CD4-positive, alpha-beta T cell treated with Interleukin-6 at 100 ng/mL for 8 hours (primary cell): ENCODE measurements at regions not wholly inside any gene's neighbourhood (a gene's known extent, or its start where the extent isn't known, plus 50 kb on each side); places are given as distances from the start of the nearest gene placed in this dataset.

ENCODE experiments used
- DNase-seq: peaks from one replicate; pipeline ENCODE4 v3.0.0-alpha.2; 2020; ENCODE audit warnings: mixed read lengths, low spot score

DNA sequence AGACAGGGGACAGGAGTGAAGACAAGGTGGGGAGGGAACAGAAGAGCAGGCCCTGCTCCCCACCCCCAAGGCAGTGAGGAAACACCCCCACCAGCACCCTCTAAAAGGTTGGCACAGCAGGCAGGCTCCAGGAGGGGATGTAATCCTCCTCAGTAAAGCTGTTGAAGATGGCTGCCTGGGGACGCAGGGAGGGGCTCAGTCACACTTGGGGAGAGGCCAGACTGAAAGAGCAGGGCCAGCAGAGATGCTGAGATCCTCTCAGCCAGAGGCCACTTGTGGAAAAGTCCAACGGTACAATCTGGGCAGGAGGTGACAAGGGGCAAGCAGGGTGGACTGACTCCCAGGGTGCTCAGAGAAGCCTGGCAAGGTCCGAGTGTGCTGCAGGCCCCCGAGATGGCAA, 154.8 kb upstream of the ID2 start:
- DNase-seq = no peak

DNA sequence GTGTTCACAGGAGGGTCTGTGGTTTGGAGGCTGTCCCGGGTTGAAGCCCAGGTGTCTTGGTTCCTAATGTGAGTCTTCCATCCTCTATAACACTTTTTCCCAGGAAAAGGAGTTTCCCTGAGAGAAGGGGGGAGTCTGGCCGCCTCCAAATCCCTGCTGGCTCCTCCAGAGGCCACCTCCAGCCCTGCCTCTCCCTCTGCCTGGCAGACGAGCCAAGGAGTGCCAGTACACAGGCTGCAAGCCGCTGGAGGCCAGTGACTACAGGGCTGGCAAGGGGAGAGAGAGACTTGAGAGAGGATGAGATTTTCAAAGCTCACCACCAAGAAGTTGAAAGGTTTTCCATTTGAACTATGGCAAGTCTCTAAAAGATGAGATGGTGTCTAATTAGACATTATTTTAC, 154.2 kb upstream of the ID2 start:
- no peak for DNase-seq

DNA sequence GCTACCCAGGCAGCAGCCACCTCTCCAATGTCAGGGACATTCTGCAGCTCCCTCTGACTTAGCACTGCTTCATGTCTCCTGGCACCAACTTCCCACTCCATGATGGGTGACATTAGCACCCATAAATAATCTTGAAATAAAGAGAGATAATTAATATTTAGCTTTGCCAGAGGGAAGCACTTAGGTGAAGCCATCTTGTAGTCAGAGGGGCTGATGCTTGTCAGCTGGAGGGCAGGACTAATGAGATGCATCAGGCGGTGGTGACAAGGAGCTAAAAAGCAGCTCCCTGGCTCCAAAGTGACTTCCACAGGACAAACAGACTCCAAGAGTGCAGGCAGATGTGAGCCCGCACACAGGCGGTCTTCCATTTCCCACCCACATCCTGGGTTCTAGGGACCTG, 153.0 kb upstream of the ID2 start:
- DNase-seq = no peak

DNA sequence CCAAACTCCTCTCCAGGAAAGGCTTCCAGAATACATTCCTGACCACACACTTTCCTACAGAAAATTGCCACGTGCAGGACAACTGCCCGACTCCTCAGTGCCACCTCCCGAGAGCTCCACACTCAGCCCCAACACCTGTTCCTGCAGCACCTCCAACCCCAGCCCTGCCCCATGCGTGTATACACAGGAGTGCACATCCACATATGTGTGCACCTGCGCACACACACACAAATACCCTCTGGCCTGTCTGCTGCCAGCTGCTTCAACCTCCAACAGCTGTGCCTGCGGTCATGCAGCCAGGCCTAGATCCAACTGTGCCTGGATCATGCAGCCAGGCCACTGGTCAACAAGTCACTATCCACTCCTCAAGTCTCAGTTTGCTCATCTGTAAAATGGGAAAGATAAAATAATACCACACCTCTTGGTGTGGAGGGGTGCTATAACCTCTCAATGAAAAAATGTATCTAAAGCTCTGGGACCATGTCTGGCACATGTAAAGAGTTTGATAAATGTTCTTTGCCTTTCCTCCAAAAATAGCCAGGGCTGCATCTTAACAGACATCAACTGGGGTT, 152.1 kb upstream of the ID2 start:
- DNase-seq = no peak

- no peak for DNase-seq
Observed at GRCh38 chr2:8531481-8531880, 150.4 kb upstream of the ID2 start.

DNA sequence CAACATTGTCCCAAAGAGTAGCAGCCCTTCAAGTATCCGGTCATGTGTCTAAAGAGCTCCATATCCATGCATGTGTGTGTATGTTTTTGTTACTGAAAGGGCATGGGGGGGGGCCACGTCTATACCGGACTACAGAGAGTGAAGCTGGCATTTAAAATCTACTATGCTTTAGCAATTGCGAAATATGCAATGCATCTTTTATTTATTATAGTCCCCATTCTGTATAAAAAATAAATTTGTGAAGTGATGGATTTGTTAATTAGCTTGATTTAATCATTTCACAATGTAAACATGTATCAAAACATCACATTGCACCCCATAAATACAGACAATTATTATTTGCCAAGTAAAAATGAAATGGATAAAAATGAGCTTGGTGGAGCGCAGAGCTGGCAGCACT, 149.4 kb upstream of the ID2 start:
- no peak for DNase-seq

GRCh38 chr2:8533923-8534322, 147.9 kb upstream of the ID2 start:
- DNase-seq = no peak

DNA sequence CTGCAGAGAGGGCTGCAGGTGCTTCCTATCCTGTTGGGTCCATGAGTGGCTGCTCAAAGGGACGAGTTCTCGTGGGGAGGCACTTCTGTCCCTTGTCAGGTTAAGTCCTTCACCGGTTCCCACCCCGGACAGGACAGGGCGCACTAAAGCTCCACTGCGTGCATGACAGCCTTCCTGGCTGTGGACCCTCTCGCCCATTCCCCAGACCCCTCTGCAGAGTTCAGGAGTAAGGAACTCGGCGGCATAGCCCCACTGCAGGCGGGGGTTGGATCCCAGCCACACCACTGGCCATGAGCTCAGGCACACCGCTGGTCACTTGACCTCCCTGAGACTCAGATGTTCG, 147.5 kb upstream of the ID2 start:
- no peak for DNase-seq

GRCh38 chr2:8534729-8535468, 147.0 kb upstream of the ID2 start:
- no peak for DNase-seq

DNA sequence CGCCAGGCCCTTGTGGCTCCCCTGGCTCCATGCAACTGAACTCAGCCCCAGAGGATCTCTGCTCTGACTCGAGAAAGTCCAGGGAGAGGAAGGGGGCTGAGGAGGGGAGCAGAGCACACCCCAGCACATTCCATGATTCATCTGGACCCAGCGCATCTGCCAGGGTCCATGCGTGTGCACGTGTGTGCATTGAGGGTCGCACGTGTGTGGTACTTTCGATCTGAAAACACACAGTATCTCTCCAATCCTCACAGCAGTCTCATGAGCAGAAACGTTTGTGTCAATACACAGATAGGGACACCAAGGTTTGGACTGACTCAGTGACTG, 146.4 kb upstream of the ID2 start:
- DNase-seq = no peak

GRCh38 chr2:8535821-8536685, 145.8 kb upstream of the ID2 start:
- DNase-seq = no peak

- DNase-seq = no peak
Observed at GRCh38 chr2:8536686-8537561, 144.9 kb upstream of the ID2 start.

DNA sequence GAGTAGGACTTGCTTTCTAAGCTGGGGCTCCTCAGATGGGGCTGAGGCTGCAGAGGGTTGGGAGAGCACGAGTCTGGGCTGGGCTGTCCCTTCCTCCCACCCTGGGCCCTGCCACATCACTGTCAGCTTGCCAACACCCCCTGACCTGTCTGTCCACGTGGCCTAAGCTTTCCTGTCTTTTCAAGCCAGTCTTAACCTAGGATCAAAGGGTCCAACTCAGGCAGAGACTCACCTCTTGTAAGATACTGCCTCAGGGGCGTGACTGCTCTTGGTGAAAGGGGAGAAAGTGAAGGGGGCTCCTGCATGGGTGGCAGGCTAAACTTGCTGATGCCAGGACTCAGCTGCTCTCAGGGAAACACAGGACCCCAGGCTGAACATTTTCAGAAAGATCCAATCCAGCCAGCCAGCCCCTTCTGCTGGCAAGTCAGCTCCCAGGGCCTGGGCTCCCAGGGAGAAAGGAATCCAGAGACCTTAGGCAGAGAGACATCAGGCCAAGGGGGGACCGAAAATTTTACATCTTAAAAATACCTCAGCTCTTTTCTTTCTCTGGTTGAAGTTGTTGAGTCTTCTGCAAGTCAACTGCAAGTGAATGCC, 144.2 kb upstream of the ID2 start:
- no peak for DNase-seq

GRCh38 chr2:8538531-8538930, 143.3 kb upstream of the ID2 start:
- no peak for DNase-seq

GRCh38 chr2:8538931-8539621, 142.8 kb upstream of the ID2 start:
- no peak for DNase-seq

- no peak for DNase-seq
Observed at GRCh38 chr2:8539743-8540551, 141.9 kb upstream of the ID2 start.

- no peak for DNase-seq
Observed at GRCh38 chr2:8540552-8541055, 141.3 kb upstream of the ID2 start.

GRCh38 chr2:8541223-8541622, 140.6 kb upstream of the ID2 start:
- no peak for DNase-seq

GRCh38 chr2:8541636-8542035, 140.2 kb upstream of the ID2 start:
- DNase-seq = no peak

DNA sequence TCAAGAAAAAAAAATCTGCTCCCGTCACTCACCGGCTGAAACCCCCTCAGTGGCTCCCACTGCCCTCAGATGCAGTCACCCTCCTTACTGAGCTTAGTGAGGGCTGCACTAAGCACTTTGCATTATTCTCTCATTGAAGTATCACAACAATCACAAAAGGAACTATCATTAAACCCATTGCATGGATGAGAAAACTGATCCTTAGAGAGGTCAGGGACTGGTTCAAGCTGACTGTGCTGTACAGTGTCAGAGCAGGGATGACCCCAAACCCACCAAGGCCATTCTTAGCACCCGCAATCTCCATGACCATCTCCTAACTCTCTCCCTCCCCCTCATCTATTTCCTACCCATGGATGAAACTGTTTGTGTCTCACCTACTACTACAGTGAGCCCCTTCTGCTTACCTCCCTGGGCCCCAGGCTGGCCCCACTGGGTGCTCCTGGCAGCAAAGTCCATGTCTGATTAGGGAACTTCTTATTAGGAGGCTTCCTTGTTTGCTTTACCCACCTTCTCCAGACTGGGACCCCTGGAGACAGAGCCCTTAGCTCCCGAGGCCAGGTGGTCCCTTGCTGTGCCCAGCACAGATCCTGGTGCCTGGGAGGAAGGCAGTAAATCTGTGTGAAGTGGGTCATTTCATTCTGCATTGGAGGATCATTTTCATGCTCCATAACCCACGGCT, 139.3 kb upstream of the ID2 start:
- no peak for DNase-seq
